ENCODE measurements at regions not wholly inside any gene's neighbourhood (a gene's known extent, or its start where the extent isn't known, plus 50 kb on each side); places are given as distances from the start of the nearest gene placed in this dataset.

- no peak for TF ChIP-seq CTCF (IDR thresholded peaks at IDR 0.05; ENCODE audit: insufficient read depth, low read length, poor library complexity, severe bottlenecking)
- DNase-seq (ENCODE audit: low read depth): no peak
- Histone ChIP-seq H3K36me3 (ENCODE audit: control insufficient read depth, insufficient read depth, low read length) (no peaks in the 10 kb centered on the region), H3K4me3 (ENCODE audit: low read depth, low read length) (no peak overlapping the region), H3K27me3 (ENCODE audit: control insufficient read depth, insufficient read depth, low read length) (no peaks in the 10 kb centered on the region)
These were observed 639.5 kb downstream of the OTOL1 start for GRCh38 chr3:162136136-162136535.

GRCh38 chr3:162138509-162138908, 641.9 kb downstream of the OTOL1 start:
- H3K36me3 ChIP-seq (ENCODE audit: control insufficient read depth, insufficient read depth, low read length): no peaks in the 10 kb centered on the region
- no peak for TF ChIP-seq CTCF (IDR thresholded peaks at IDR 0.05; ENCODE audit: insufficient read depth, low read length, poor library complexity, severe bottlenecking)
- no peaks in the 10 kb centered on the region for H3K27me3 ChIP-seq (ENCODE audit: control insufficient read depth, insufficient read depth, low read length)
- no peak for DNase-seq (ENCODE audit: low read depth)
- H3K4me3 ChIP-seq (ENCODE audit: low read depth, low read length): no peak overlapping the region

- DNase-seq (ENCODE audit: low read depth): no peak
- TF ChIP-seq CTCF (IDR thresholded peaks at IDR 0.05; ENCODE audit: insufficient read depth, low read length, poor library complexity, severe bottlenecking): no peak
- Histone ChIP-seq H3K27me3 (ENCODE audit: control insufficient read depth, insufficient read depth, low read length) (no peaks in the 10 kb centered on the region), H3K36me3 (ENCODE audit: control insufficient read depth, insufficient read depth, low read length) (no peaks in the 10 kb centered on the region), H3K4me3 (ENCODE audit: low read depth, low read length) (no peak overlapping the region)
These were observed 643.2 kb downstream of the OTOL1 start for GRCh38 chr3:162139841-162140240.

GRCh38 chr3:162141272-162141791, 644.7 kb downstream of the OTOL1 start:
- H3K4me3 ChIP-seq (ENCODE audit: low read depth, low read length): no peak overlapping the region
- H3K36me3 ChIP-seq (ENCODE audit: control insufficient read depth, insufficient read depth, low read length): no peaks in the 10 kb centered on the region
- H3K27me3 ChIP-seq (ENCODE audit: control insufficient read depth, insufficient read depth, low read length): no peaks in the 10 kb centered on the region
- no peak for DNase-seq (ENCODE audit: low read depth)
- no peak for TF ChIP-seq CTCF (IDR thresholded peaks at IDR 0.05; ENCODE audit: insufficient read depth, low read length, poor library complexity, severe bottlenecking)

GRCh38 chr3:162142511-162142910, 645.9 kb downstream of the OTOL1 start:
- DNase-seq (ENCODE audit: low read depth): no peak
- TF ChIP-seq CTCF (IDR thresholded peaks at IDR 0.05; ENCODE audit: insufficient read depth, low read length, poor library complexity, severe bottlenecking): no peak
- no peaks in the 10 kb centered on the region for H3K27me3 ChIP-seq (ENCODE audit: control insufficient read depth, insufficient read depth, low read length)
- H3K36me3 ChIP-seq (ENCODE audit: control insufficient read depth, insufficient read depth, low read length): no peaks in the 10 kb centered on the region
- no peak overlapping the region for H3K4me3 ChIP-seq (ENCODE audit: low read depth, low read length)

- no peak for TF ChIP-seq CTCF (IDR thresholded peaks at IDR 0.05; ENCODE audit: insufficient read depth, low read length, poor library complexity, severe bottlenecking)
- no peaks in the 10 kb centered on the region for H3K27me3 ChIP-seq (ENCODE audit: control insufficient read depth, insufficient read depth, low read length)
- DNase-seq (ENCODE audit: low read depth): no peak
- H3K4me3 ChIP-seq (ENCODE audit: low read depth, low read length): no peak overlapping the region
- H3K36me3 ChIP-seq (ENCODE audit: control insufficient read depth, insufficient read depth, low read length): no peaks in the 10 kb centered on the region
These were observed 646.6 kb downstream of the OTOL1 start for GRCh38 chr3:162143180-162143579.
